ENCODE measurements at regions not wholly inside any gene's neighbourhood (a gene's known extent, or its start where the extent isn't known, plus 50 kb on each side); places are given as distances from the start of the nearest gene placed in this dataset.

DNA sequence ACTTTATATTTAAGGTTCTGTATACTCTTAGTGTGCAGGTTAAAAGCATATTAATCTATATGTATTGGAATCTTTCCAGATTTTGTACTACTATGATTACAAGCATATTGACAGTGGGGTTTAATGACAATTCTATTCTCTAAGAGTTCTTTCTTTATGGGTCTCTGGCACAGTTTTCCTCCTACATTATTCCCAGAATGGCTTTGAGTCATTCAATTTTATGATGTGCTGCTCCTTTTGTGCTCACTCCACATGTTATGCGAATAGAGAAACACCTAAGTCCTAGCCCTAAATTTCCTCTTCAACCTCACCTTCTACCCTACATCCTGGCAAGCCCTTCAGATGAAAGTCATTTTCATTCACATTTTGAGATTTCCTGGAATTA, 209.9 kb upstream of the DIAPH2 start:
- no peak for TF ChIP-seq CTCF (IDR thresholded peaks at IDR 0.05)
- TF ChIP-seq POLR2AphosphoS5 (IDR thresholded peaks at IDR 0.05), result no peak
